Fibroblast of pulmonary artery (primary cell): ENCODE measurements at regions not wholly inside any gene's neighbourhood (a gene's known extent, or its start where the extent isn't known, plus 50 kb on each side); places are given as distances from the start of the nearest gene placed in this dataset.

ENCODE experiments used
- DNase-seq: peaks from one replicate; pipeline ENCODE4 v3.0.0-alpha.2; 2010; ENCODE audit warnings: low read depth
- H3K4me3 ChIP-seq: replicated peaks from 2 replicates; pipeline ENCODE4 v1.5.1; 2011; ENCODE audit warnings: low read depth, mild to moderate bottlenecking, control low read depth, low read length, moderate library complexity
- TF ChIP-seq, protein P1 (sequence below): IDR thresholded peaks from 2 replicates; pipeline ENCODE4 v1.5.1; 2011; ENCODE audit warnings: mild to moderate bottlenecking, control low read depth, low read length, inconsistent platforms; ENCODE audit errors: missing control alignments

- DNase-seq, result peak; percentile 95
- no peak overlapping the region for H3K4me3 ChIP-seq
- TF ChIP-seq, protein P1, sequence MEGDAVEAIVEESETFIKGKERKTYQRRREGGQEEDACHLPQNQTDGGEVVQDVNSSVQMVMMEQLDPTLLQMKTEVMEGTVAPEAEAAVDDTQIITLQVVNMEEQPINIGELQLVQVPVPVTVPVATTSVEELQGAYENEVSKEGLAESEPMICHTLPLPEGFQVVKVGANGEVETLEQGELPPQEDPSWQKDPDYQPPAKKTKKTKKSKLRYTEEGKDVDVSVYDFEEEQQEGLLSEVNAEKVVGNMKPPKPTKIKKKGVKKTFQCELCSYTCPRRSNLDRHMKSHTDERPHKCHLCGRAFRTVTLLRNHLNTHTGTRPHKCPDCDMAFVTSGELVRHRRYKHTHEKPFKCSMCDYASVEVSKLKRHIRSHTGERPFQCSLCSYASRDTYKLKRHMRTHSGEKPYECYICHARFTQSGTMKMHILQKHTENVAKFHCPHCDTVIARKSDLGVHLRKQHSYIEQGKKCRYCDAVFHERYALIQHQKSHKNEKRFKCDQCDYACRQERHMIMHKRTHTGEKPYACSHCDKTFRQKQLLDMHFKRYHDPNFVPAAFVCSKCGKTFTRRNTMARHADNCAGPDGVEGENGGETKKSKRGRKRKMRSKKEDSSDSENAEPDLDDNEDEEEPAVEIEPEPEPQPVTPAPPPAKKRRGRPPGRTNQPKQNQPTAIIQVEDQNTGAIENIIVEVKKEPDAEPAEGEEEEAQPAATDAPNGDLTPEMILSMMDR, result no peak
Observed at GRCh38 chr6:3517350-3517749, 60.5 kb upstream of the SLC22A23 start.

DNA sequence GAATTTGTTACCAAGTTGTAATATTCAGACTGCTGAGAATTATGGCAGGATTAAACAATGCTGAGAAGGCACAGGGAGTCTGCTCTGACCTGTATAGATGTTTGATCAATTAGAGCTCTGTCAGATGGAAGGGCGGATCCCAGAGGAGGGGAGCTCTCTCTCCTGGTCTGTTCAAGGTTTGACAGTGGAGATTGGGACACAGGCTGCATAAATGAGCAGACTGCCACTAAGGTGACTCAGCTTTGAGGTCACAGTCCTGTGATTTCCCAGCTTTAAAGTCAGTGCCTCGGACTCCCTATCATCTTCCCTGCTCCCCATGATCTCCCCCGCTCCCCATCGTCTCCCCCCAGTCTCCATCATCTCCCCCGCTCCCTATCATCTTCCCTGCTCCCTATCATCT is 59.2 kb upstream of the SLC22A23 start:
- H3K4me3 ChIP-seq, result no peak overlapping the region
- TF ChIP-seq, protein P1, result no peak
- DNase-seq, result no peak

DNA sequence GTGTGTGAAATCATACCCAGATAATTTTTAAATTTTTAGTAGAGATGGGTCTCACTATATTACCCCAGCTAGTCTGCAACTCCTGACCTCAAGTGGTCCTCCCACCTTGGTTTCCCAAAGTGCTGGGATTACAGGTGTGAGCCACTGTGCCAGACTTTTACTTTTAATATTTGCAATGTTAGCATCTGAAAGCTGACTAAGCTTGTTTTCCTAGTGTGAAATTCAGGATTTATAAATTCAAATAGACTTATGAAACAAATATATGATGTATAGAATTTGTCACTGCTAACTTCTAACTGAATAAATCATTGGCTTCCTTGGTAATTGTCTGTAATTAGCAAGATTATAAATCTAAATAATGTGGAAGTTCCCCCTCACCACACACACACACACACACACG is 58.8 kb upstream of the SLC22A23 start:
- DNase-seq, result no peak
- TF ChIP-seq, protein P1, result no peak
- H3K4me3 ChIP-seq, result no peak overlapping the region

- TF ChIP-seq, protein P1, result no peak
- no peak for DNase-seq
- H3K4me3 ChIP-seq, result no peak overlapping the region
Observed at GRCh38 chr6:3513416-3513815, 56.6 kb upstream of the SLC22A23 start.

DNA sequence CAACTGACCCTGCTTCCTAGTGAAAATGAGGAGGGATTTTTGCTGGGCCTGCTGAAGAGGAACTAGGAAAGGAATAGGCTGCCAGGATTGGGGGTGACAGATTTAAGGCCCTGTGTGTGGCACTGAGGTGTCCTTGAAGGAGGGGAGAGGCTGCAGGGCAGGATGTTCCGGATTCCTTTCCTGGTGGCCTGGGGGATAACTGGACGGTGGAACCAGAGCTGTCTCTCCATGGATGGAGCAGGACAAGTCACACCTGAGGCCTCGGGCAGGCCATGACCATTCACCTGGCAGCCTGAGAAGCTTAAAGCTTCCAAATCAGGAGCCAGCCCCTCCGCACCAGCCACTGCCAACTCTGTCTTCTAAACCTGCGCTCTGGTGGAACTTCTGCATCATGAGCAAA is 56.0 kb upstream of the SLC22A23 start:
- no peak for DNase-seq

GRCh38 chr6:3510617-3511016 is 53.8 kb upstream of the SLC22A23 start:
- TF ChIP-seq, protein P1, result no peak
- H3K4me3 ChIP-seq, result no peak overlapping the region
- DNase-seq, result no peak

More for the DNA sequence above, 56.0 kb upstream of the SLC22A23 start:
- TF ChIP-seq, protein P1, result no peak
- no peak overlapping the region for H3K4me3 ChIP-seq

DNA sequence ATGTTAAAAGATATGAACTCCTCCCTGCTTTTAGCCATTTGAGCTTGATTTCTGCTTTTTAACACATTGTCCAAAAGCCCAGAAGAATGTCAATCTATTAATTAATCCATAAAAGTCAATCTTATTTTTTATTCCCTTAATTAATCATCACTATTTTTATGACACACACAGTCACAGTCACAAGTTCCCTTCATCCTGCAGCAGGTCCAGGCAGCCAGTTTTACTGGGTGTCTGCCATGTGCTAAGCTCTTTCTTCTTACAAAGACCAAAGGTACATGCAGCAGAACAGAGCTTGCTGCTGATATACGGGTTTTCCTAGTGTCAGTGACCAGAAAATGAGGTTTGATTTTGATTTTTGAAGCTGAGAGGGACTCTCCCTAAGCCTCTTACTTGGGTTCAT is 53.3 kb upstream of the SLC22A23 start:
- H3K4me3 ChIP-seq, result no peak overlapping the region
- TF ChIP-seq, protein P1, result no peak

More for the DNA sequence above, 53.3 kb upstream of the SLC22A23 start:
- no peak for DNase-seq
